Osteocyte (in vitro differentiated cells): ENCODE measurements at regions not wholly inside any gene's neighbourhood (a gene's known extent, or its start where the extent isn't known, plus 50 kb on each side); places are given as distances from the start of the nearest gene placed in this dataset.

Experiments used
- DNase-seq: peaks from one replicate; pipeline ENCODE4 v3.0.0; 2021; ENCODE audit warnings: mixed read lengths; ENCODE audit not compliant: unreplicated experiment; ENCODE audit errors: extremely low spot score
- H3K27ac Mint-ChIP-seq: one replicate; pipeline ENCODE4 v1.8.0; 2021; ENCODE audit warnings: mild to moderate bottlenecking, mixed read lengths; ENCODE audit not compliant: unreplicated experiment
- H3K27me3 Mint-ChIP-seq: one replicate; pipeline ENCODE4 v1.8.0; 2021; ENCODE audit warnings: mixed read lengths; ENCODE audit not compliant: unreplicated experiment
- H3K36me3 Mint-ChIP-seq: one replicate; pipeline ENCODE4 v1.8.0; 2021; ENCODE audit warnings: mixed read lengths; ENCODE audit not compliant: unreplicated experiment
- H3K4me1 Mint-ChIP-seq: one replicate; pipeline ENCODE4 v1.8.0; 2021; ENCODE audit warnings: mixed read lengths; ENCODE audit not compliant: unreplicated experiment
- H3K4me3 Mint-ChIP-seq: one replicate; pipeline ENCODE4 v1.8.0; 2021; ENCODE audit warnings: mild to moderate bottlenecking, moderate library complexity, mixed read lengths; ENCODE audit not compliant: unreplicated experiment
- H3K9me3 Mint-ChIP-seq: one replicate; pipeline ENCODE4 v1.8.0; 2021; ENCODE audit warnings: mixed read lengths; ENCODE audit not compliant: unreplicated experiment
- CTCF ChIP-seq: fragments of 200-600 bp; sonication (generic); IDR thresholded peaks from 2 replicates; pipeline ENCODE4 v1.5.0; 2021; ENCODE audit warnings: antibody characterized with exemption, mild to moderate bottlenecking, moderate library complexity

DNA sequence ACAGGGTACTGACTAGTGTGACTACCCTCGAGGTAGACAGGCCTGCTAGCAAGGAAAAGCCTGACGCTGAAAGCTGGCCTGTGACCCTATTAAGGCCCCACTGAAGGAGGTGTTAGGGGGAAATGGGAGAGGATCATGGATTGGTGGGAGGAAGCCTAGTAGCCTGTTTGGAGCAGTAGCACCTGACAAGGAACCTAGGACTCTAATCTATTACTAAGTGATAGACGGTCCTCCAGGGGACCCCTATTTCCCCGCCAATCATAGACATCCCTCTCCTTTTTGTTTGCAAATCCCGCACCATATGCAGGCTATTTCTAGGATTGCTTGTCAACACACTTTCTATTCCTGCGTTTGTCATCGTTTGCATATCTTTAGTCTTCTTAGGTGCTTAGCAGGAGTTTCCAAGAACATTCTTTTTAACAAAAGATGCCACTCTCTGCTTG is 1338.8 kb upstream of the MIR17HG start:
- H3K27me3 Mint-ChIP-seq: no peaks in the 10 kb centered on the region
- H3K4me1 Mint-ChIP-seq: no peaks in the 10 kb centered on the region
- H3K9me3 Mint-ChIP-seq: peaks cover 2% of the 10 kb centered on the region
- H3K27ac Mint-ChIP-seq: no peak overlapping the region
- DNase-seq: no peak
- H3K36me3 Mint-ChIP-seq: no peaks in the 10 kb centered on the region
- no peak overlapping the region for H3K4me3 Mint-ChIP-seq
- TF ChIP-seq CTCF: no peak

DNA sequence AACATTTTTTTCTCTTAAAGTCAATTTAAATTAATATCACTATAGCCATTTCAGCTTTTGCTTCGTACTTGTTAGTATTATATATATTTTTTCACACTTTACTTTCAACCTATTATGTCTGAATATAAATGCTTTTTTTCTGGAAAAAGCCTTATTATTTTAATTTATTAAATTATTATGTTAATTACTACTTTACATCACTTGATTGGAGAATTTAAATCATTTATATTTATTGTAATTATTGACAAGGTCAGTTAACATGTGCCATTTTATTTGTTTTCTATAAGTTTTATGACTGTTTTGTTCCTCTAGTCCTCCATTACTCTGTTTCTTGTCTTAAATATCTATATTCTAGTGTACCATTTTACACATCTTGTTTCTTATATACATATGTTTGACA is 1333.4 kb upstream of the MIR17HG start:
- no peak for DNase-seq
- H3K4me1 Mint-ChIP-seq: peaks cover 8% of the 10 kb centered on the region
- no peak overlapping the region for H3K27ac Mint-ChIP-seq
- H3K9me3 Mint-ChIP-seq: peaks cover 3% of the 10 kb centered on the region
- no peaks in the 10 kb centered on the region for H3K36me3 Mint-ChIP-seq
- H3K27me3 Mint-ChIP-seq: no peaks in the 10 kb centered on the region
- no peak for TF ChIP-seq CTCF
- no peak overlapping the region for H3K4me3 Mint-ChIP-seq

DNA sequence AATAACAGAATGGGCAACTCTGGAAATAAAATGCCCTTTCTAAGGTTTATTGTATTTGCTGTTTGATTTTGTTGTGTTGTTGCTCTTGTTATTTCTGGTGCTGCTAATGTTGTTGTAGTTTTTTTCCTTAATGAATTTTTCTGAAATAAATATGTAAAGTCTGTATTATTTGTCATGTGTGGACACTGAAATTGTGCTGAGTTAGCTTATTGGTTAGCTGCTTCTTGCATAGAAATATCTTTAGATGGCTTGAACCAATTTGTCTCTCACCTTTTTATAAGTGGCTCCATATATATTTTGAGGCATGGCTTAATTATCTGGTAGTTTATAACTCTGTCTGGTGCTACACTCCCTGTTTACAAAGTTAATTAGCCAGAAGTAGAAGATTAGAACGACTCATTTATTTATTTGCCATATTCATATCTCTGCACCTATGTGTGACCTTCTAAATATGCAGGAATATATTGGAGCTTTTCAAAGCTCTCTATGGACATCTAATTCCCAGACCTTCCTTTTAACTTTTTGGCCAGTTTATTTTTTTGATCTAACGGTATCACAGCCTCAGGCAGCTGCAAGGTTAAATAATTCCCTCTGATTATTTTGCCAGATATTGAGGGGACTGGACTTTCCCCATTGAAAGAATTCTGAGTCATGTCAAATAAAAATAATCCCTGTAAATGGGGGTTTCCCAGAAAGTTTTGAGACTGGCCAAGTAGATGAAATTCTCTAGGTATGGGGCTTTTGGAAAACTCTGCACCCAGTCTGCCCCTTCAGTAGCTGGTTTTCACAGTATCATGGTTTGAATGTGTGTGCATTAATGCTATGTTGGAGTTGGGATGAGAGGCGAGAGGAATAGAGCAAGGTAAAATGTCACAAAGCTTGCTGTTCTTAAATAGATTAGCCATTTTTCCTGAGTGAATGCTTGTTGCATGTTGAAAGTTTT is 1331.7 kb upstream of the MIR17HG start:
- H3K4me1 Mint-ChIP-seq: peaks cover 8% of the 10 kb centered on the region
- H3K27me3 Mint-ChIP-seq: no peaks in the 10 kb centered on the region
- H3K9me3 Mint-ChIP-seq: peaks cover 3% of the 10 kb centered on the region
- TF ChIP-seq CTCF: no peak
- DNase-seq: no peak
- no peak overlapping the region for H3K4me3 Mint-ChIP-seq
- H3K27ac Mint-ChIP-seq: no peak overlapping the region
- H3K36me3 Mint-ChIP-seq: no peaks in the 10 kb centered on the region

GRCh38 chr13:90016688-90017087 is 1330.8 kb upstream of the MIR17HG start:
- no peak for TF ChIP-seq CTCF
- Mint-ChIP-seq H3K9me3 (peaks cover 3% of the 10 kb centered on the region), H3K4me3 (no peak overlapping the region), H3K27ac (no peak overlapping the region), H3K36me3 (no peaks in the 10 kb centered on the region), H3K4me1 (peaks cover 8% of the 10 kb centered on the region), H3K27me3 (no peaks in the 10 kb centered on the region)
- no peak for DNase-seq

GRCh38 chr13:90020536-90021070 is 1326.9 kb upstream of the MIR17HG start:
- Mint-ChIP-seq H3K27ac (no peak overlapping the region), H3K4me1 (peaks cover 8% of the 10 kb centered on the region), H3K4me3 (no peak overlapping the region), H3K9me3 (no peaks in the 10 kb centered on the region), H3K27me3 (no peaks in the 10 kb centered on the region), H3K36me3 (no peaks in the 10 kb centered on the region)
- no peak for TF ChIP-seq CTCF
- DNase-seq: no peak
